ENCODE measurements at regions not wholly inside any gene's neighbourhood (a gene's known extent, or its start where the extent isn't known, plus 50 kb on each side); places are given as distances from the start of the nearest gene placed in this dataset.

DNA sequence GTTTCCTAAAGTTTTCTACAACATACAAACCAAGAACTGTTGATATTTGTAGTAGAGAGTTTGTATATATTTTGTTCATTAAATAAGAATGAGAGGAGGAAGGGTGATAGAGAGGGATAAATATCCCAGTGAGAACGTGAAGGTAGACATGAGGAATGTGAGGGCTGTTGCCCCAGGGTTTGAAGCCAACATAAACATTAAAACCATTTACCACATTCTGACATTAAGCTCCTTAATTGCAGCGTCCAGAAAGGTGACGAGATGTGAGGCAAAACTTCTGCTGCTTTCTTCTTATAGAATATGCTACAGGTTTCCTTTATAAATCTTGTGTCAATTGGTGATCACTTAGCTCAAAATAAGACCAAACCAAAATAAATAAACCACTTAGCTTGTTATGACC lies 267.8 kb upstream of the CNTN4 start:
- Histone ChIP-seq H3K27ac (ENCODE audit: low read depth, low read length) (no peak overlapping the region), H3K9me3 (ENCODE audit: control insufficient read depth, insufficient read depth, low read length) (no peaks in the 10 kb centered on the region), H3K79me2 (ENCODE audit: control insufficient read depth, low read length) (no peaks in the 10 kb centered on the region), H3K36me3 (ENCODE audit: control insufficient read depth, low read length) (no peaks in the 10 kb centered on the region), H3F3A (ENCODE audit: control insufficient read depth, insufficient read depth) (no peaks in the 10 kb centered on the region), H4K20me1 (ENCODE audit: control insufficient read depth, insufficient read depth, low read depth, low read length) (no peaks in the 10 kb centered on the region), H3K4me2 (ENCODE audit: low read length) (no peak overlapping the region), H3K4me3 (ENCODE audit: low read length) (no peak overlapping the region), H3K27me3 (ENCODE audit: control insufficient read depth, low read length) (no peaks in the 10 kb centered on the region), H3K4me1 (ENCODE audit: control insufficient read depth, low read length) (no peaks in the 10 kb centered on the region), H3K9me2 (replicated peaks; ENCODE audit: control insufficient read depth, low read length) (no peaks in the 10 kb centered on the region)
- no peak for TF ChIP-seq EZH2phosphoT487 (IDR thresholded peaks at IDR 0.05; ENCODE audit: borderline replicate concordance, low read length)
- TF ChIP-seq CTCF (IDR thresholded peaks at IDR 0.05; ENCODE audit: low read depth, low read length, poor library complexity, severe bottlenecking): no peak

DNA sequence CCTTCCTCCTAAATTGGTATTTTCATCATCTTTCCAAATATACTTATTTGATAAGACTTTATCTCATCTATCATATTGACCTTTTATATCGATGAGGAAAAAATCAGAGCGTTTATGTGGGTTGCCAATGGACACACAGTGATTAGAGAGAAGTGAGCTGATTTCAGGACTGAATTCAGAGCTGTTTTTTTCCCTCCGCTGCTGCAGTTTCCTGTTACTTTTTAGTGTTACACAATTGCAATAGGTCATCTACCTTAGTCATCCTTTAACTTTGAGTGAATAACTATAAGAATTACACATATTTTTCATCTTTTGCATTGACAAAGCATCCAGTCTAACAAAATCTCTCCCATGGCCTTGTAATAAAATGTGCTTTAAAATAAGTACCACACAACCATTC lies 266.3 kb upstream of the CNTN4 start:
- no peak overlapping the region for H3K4me2 ChIP-seq (ENCODE audit: low read length)
- H3K36me3 ChIP-seq (ENCODE audit: control insufficient read depth, low read length): no peaks in the 10 kb centered on the region
- H3K9me2 ChIP-seq (replicated peaks; ENCODE audit: control insufficient read depth, low read length): no peaks in the 10 kb centered on the region
- no peaks in the 10 kb centered on the region for H3F3A ChIP-seq (ENCODE audit: control insufficient read depth, insufficient read depth)
- no peaks in the 10 kb centered on the region for H4K20me1 ChIP-seq (ENCODE audit: control insufficient read depth, insufficient read depth, low read depth, low read length)
- H3K27ac ChIP-seq (ENCODE audit: low read depth, low read length): no peak overlapping the region
- H3K4me3 ChIP-seq (ENCODE audit: low read length): no peak overlapping the region
- H3K4me1 ChIP-seq (ENCODE audit: control insufficient read depth, low read length): no peaks in the 10 kb centered on the region
- no peaks in the 10 kb centered on the region for H3K9me3 ChIP-seq (ENCODE audit: control insufficient read depth, insufficient read depth, low read length)
- TF ChIP-seq CTCF (IDR thresholded peaks at IDR 0.05; ENCODE audit: low read depth, low read length, poor library complexity, severe bottlenecking): no peak
- TF ChIP-seq EZH2phosphoT487 (IDR thresholded peaks at IDR 0.05; ENCODE audit: borderline replicate concordance, low read length): no peak
- H3K79me2 ChIP-seq (ENCODE audit: control insufficient read depth, low read length): no peaks in the 10 kb centered on the region
- no peaks in the 10 kb centered on the region for H3K27me3 ChIP-seq (ENCODE audit: control insufficient read depth, low read length)

GRCh38 chr3:1843111-1843510 lies 255.6 kb upstream of the CNTN4 start:
- Histone ChIP-seq H3K4me2 (ENCODE audit: low read length) (no peak overlapping the region), H3K9me2 (replicated peaks; ENCODE audit: control insufficient read depth, low read length) (no peaks in the 10 kb centered on the region), H3K27ac (ENCODE audit: low read depth, low read length) (no peak overlapping the region), H3K4me3 (ENCODE audit: low read length) (no peak overlapping the region), H3K27me3 (ENCODE audit: control insufficient read depth, low read length) (no peaks in the 10 kb centered on the region), H3K36me3 (ENCODE audit: control insufficient read depth, low read length) (no peaks in the 10 kb centered on the region), H3K79me2 (ENCODE audit: control insufficient read depth, low read length) (no peaks in the 10 kb centered on the region), H3K9me3 (ENCODE audit: control insufficient read depth, insufficient read depth, low read length) (no peaks in the 10 kb centered on the region), H3F3A (ENCODE audit: control insufficient read depth, insufficient read depth) (no peaks in the 10 kb centered on the region), H3K4me1 (ENCODE audit: control insufficient read depth, low read length) (no peaks in the 10 kb centered on the region), H4K20me1 (ENCODE audit: control insufficient read depth, insufficient read depth, low read depth, low read length) (no peaks in the 10 kb centered on the region)
- TF ChIP-seq EZH2phosphoT487 (IDR thresholded peaks at IDR 0.05; ENCODE audit: borderline replicate concordance, low read length) (no peak), CTCF (IDR thresholded peaks at IDR 0.05; ENCODE audit: low read depth, low read length, poor library complexity, severe bottlenecking) (no peak)

DNA sequence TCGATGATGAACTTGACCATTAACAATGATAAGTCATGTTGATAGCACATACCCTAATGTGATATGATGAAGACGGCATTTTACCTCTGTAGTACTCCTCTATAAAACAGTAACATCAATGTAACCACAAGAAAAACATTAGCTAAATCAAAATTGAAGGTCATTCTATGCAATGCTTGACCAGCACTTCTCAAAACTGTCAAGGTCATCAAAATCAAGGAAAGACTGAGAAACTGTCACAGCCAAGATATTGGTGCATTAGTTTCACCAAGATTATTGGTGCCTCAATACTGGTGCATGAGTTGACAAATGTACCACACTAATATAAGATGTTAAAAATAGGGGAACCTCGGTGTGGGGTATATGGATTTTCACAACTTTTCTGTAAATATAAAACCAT lies 251.1 kb upstream of the CNTN4 start:
- no peak overlapping the region for H3K4me2 ChIP-seq (ENCODE audit: low read length)
- no peaks in the 10 kb centered on the region for H3K36me3 ChIP-seq (ENCODE audit: control insufficient read depth, low read length)
- H3F3A ChIP-seq (ENCODE audit: control insufficient read depth, insufficient read depth): no peaks in the 10 kb centered on the region
- H3K27me3 ChIP-seq (ENCODE audit: control insufficient read depth, low read length): no peaks in the 10 kb centered on the region
- H3K79me2 ChIP-seq (ENCODE audit: control insufficient read depth, low read length): no peaks in the 10 kb centered on the region
- H3K9me3 ChIP-seq (ENCODE audit: control insufficient read depth, insufficient read depth, low read length): no peaks in the 10 kb centered on the region
- no peaks in the 10 kb centered on the region for H4K20me1 ChIP-seq (ENCODE audit: control insufficient read depth, insufficient read depth, low read depth, low read length)
- TF ChIP-seq CTCF (IDR thresholded peaks at IDR 0.05; ENCODE audit: low read depth, low read length, poor library complexity, severe bottlenecking) (no peak), EZH2phosphoT487 (IDR thresholded peaks at IDR 0.05; ENCODE audit: borderline replicate concordance, low read length) (no peak)
- no peaks in the 10 kb centered on the region for H3K9me2 ChIP-seq (replicated peaks; ENCODE audit: control insufficient read depth, low read length)
- no peak overlapping the region for H3K4me3 ChIP-seq (ENCODE audit: low read length)
- H3K27ac ChIP-seq (ENCODE audit: low read depth, low read length): no peak overlapping the region
- no peaks in the 10 kb centered on the region for H3K4me1 ChIP-seq (ENCODE audit: control insufficient read depth, low read length)
